Left lung (tissue), 4 donors: ENCODE measurements at regions not wholly inside any gene's neighbourhood (a gene's known extent, or its start where the extent isn't known, plus 50 kb on each side); places are given as distances from the start of the nearest gene placed in this dataset.

Source experiments
- ATAC-seq: fragments of 200-7000 bp; cut with Tn5 transposase; one replicate; pipeline ENCODE4 v1.9.1; 2020; ENCODE audit warnings: moderate library complexity
- DNase-seq, 4 donors: peaks; one replicate each; pipeline ENCODE4 v3.0.0-alpha.2; 2013 to 2020
- H3K27ac ChIP-seq, 2 donors: fragments of 200-600 bp; sonication (generic) in 1 of 2; one replicate each; pipeline versions ENCODE4 v1.5.0 to v1.8.0; 2020 to 2021
- H3K27me3 ChIP-seq, 2 donors: fragments of 200-600 bp; sonication (generic) in 1 of 2; one replicate each; pipeline versions ENCODE4 v1.5.0 to v1.8.0; 2020 to 2021
- H3K36me3 ChIP-seq, 2 donors: fragments of 200-600 bp; sonication (generic) in 1 of 2; one replicate each; pipeline versions ENCODE4 v1.5.0 to v1.8.0; 2020 to 2021
- H3K4me1 ChIP-seq, 2 donors: fragments of 200-600 bp; one replicate each; pipeline ENCODE4 v1.8.0; 2021
- H3K4me3 ChIP-seq, 2 donors: fragments of 200-600 bp; sonication (generic) in 1 of 2; one replicate each; pipeline versions ENCODE4 v1.5.0 to v1.8.0; 2020 to 2021; ENCODE audit warnings: mild to moderate bottlenecking in 1 of 2
- H3K9me3 ChIP-seq, 2 donors: fragments of 200-600 bp; sonication (generic) in 1 of 2; one replicate each; pipeline versions ENCODE4 v1.5.0 to v1.8.0; 2020 to 2021
- CTCF ChIP-seq, 2 donors: fragments of 200-600 bp; sonication (generic) in 1 of 2; IDR thresholded peaks; one replicate each; pipeline versions ENCODE4 v1.5.0 to v1.8.0; 2021; ENCODE audit warnings: antibody characterized with exemption in 2 of 2
- intact Hi-C, 2 donors: fragments of 100-400 bp; cut with DNase I; formaldehyde crosslinking; loops; one replicate each; pipeline versions ENCODE4 v1.11.2 to v1.14.2; 2022
- donor health status: DM: no; HTN: yes; CAD: no.
- donor health status: DM: no; HTN: no; CAD: no.

DNA sequence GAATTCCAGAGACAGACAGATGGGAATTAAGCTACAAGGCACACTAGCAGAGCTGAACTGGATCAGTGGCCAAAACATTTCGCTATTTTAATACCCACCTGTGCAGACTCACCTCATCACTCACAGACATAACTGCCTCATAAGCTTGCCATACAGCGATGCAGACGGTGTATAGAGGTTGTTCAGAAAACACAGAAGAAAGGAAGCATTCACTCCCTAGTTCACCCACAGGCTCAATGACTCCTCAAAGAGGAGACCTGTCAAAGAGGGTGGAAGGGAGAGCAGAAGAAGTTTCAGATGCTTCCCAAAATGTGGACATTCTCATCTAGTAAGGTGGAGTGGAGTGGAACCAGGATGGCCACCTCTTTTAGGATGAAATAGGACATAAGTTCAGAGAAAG lies 81.7 kb upstream of the SPHKAP start:
- DNase-seq (no peak), ATAC-seq (no peak)
- intact Hi-C loops, result no loop called here
- TF ChIP-seq CTCF (IDR thresholded peaks at IDR 0.05), result no peak
- H3K4me3 ChIP-seq, result no peak overlapping the region
- H3K4me1 ChIP-seq, result no peaks in the 10 kb centered on the region
- H3K27me3 ChIP-seq, result no peaks in the 10 kb centered on the region
- H3K9me3 ChIP-seq, result no peaks in the 10 kb centered on the region
- no peak overlapping the region for H3K27ac ChIP-seq
- no peaks in the 10 kb centered on the region for H3K36me3 ChIP-seq

DNA sequence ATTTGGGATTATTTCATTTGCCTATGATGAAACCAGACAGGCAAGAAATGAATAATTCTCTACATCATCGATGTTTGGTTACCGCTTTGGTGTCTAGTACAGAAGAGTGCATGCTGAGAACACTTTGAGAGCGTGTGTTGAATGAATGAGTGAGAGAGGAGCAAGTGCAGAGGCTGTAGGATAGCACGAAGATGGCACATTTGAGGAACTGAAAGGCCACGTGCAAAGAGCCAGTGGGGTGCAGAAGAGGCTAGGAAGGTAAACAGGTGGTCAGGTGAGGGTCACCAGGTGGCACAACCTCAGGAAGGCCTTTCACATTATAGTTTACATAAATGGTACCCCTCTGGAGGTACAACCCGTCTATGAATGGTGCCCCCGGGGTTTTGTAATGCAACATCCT lies 80.1 kb upstream of the SPHKAP start:
- H3K9me3 ChIP-seq, result no peaks in the 10 kb centered on the region
- no peak for DNase-seq
- no peak for TF ChIP-seq CTCF (IDR thresholded peaks at IDR 0.05)
- no peak overlapping the region for H3K4me3 ChIP-seq
- no peak overlapping the region for H3K27ac ChIP-seq
- intact Hi-C loops, result no loop called here
- no peaks in the 10 kb centered on the region for H3K27me3 ChIP-seq
- no peaks in the 10 kb centered on the region for H3K36me3 ChIP-seq
- H3K4me1 ChIP-seq, result no peaks in the 10 kb centered on the region
- no peak for ATAC-seq

GRCh38 chr2:228257379-228257778 lies 75.9 kb upstream of the SPHKAP start:
- no peaks in the 10 kb centered on the region for H3K27me3 ChIP-seq
- DNase-seq, result no peak
- no peak overlapping the region for H3K4me3 ChIP-seq
- H3K4me1 ChIP-seq, result no peaks in the 10 kb centered on the region
- no peak overlapping the region for H3K27ac ChIP-seq
- ATAC-seq, result no peak
- intact Hi-C loops, result no loop called here
- no peaks in the 10 kb centered on the region for H3K9me3 ChIP-seq
- H3K36me3 ChIP-seq, result no peaks in the 10 kb centered on the region
- no peak for TF ChIP-seq CTCF (IDR thresholded peaks at IDR 0.05)

DNA sequence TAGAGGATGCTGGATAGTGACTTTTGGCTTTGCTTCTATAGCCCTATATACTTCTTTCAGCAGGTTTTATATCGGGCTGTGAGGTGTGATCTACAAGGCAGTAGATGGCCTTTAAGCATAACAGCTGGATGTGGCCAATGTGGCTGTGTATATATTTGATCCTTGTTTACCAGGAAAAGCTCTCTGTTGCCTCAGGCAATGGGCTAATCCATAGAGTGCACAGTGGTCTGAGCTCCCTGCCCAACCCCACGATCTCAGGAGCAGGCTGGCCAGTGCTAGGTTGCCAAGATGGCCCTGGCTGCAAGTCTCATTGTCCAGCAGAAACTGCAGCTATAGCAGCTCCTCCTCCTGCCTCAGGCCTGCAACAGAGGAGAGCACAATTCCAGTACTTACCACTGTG lies 72.3 kb upstream of the SPHKAP start:
- no peak for DNase-seq
- no peak overlapping the region for H3K27ac ChIP-seq
- no peak overlapping the region for H3K4me3 ChIP-seq
- intact Hi-C loops, result no loop called here
- ATAC-seq, result no peak
- H3K27me3 ChIP-seq, result no peaks in the 10 kb centered on the region
- no peaks in the 10 kb centered on the region for H3K36me3 ChIP-seq
- H3K9me3 ChIP-seq, result peaks cover 0 to 5% of the 10 kb centered on the region in 2 donors
- TF ChIP-seq CTCF (IDR thresholded peaks at IDR 0.05), result no peak
- no peaks in the 10 kb centered on the region for H3K4me1 ChIP-seq

DNA sequence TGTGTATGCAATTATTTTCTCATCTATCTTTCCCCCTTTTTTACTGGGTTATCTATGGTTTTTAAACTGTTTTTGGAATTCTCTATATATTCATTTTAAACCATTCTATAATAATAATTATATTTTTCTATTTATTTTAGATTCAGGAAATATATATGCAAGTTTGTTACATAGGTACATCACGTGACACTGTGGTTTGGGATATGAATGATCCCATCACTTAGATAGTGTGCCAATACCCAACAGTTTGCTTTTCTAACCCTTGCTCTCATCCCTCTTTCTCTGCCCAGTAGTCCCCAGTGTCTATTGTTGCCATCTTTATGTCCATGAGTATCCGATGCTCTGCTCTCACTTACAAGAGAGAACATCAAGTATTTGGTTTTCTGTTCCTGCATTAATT lies 65.8 kb upstream of the SPHKAP start:
- no peak for TF ChIP-seq CTCF (IDR thresholded peaks at IDR 0.05)

More for the DNA sequence above, 65.8 kb upstream of the SPHKAP start:
- Histone ChIP-seq H3K36me3 (no peaks in the 10 kb centered on the region), H3K9me3 (peaks cover 0 to 11% of the 10 kb centered on the region in 2 donors), H3K27me3 (no peaks in the 10 kb centered on the region), H3K4me3 (no peak overlapping the region), H3K4me1 (no peaks in the 10 kb centered on the region), H3K27ac (no peak overlapping the region)
- intact Hi-C loops, result no loop called here
- no peak for ATAC-seq
- DNase-seq, result no peak
